Caco-2 (cell line): ENCODE measurements at regions not wholly inside any gene's neighbourhood (a gene's known extent, or its start where the extent isn't known, plus 50 kb on each side); places are given as distances from the start of the nearest gene placed in this dataset.

Source experiments
- BruUV-seq: library from RNA; stranded (reverse); fragments of 400-500 nt; replicated peaks from 2 replicates; lab custom pipeline; 2021; lab: Mats Ljungman, UMichigan
- CTCF ChIA-PET: fragments of 300-600 bp; sonication (Branson Sonifier 250); formaldehyde crosslinking; loops from one replicate; lab custom pipeline; 2022; ENCODE audit warnings: antibody characterized with exemption; lab: Charles Lee
- POLR2A ChIA-PET: fragments of 300-600 bp; sonication (Branson Sonifier 250); formaldehyde crosslinking; loops from one replicate; lab custom pipeline; 2022; ENCODE audit warnings: antibody characterized with exemption; lab: Charles Lee
- DNase-seq, 2 experiments: peaks; one replicate each; pipeline versions ENCODE4 v3.0.0 to v3.0.0-alpha.2; 2020 to 2022
- H3K27me3 ChIP-seq: replicated peaks from 2 replicates; pipeline ENCODE4 v1.6.0; 2011; ENCODE audit warnings: low read length; ENCODE audit not compliant: control insufficient read depth, insufficient read depth
- H3K36me3 ChIP-seq: 2 replicates; pipeline ENCODE4 v1.5.1; 2011; ENCODE audit warnings: low read length; ENCODE audit not compliant: control insufficient read depth, insufficient read depth
- H3K4me1 ChIP-seq: fragments of 250-450 bp; sonication (Bioruptor Pico); 2 replicates; pipeline ENCODE4 v1.5.1; 2020; ENCODE audit warnings: mild to moderate bottlenecking
- H3K4me3 ChIP-seq: 2 replicates; pipeline ENCODE4 v1.5.1; 2011; ENCODE audit warnings: low read depth, mild to moderate bottlenecking, control low read depth, low read length
- H3K9me3 ChIP-seq: fragments of 250-450 bp; sonication (Bioruptor Pico); 2 replicates; pipeline ENCODE4 v1.5.1; 2020; ENCODE audit warnings: mild to moderate bottlenecking, moderate library complexity
- H3K27ac Mint-ChIP-seq: one replicate; pipeline ENCODE4 v1.8.0; 2022; ENCODE audit warnings: mixed read lengths; ENCODE audit not compliant: unreplicated experiment
- H3K27me3 Mint-ChIP-seq: one replicate; pipeline ENCODE4 v1.8.0; 2022; ENCODE audit warnings: mixed read lengths; ENCODE audit not compliant: insufficient read depth, unreplicated experiment
- H3K36me3 Mint-ChIP-seq: one replicate; pipeline ENCODE4 v1.8.0; 2022; ENCODE audit warnings: mild to moderate bottlenecking, mixed read lengths; ENCODE audit not compliant: insufficient read depth, unreplicated experiment
- H3K4me1 Mint-ChIP-seq: one replicate; pipeline ENCODE4 v1.8.0; 2022; ENCODE audit warnings: low read depth, mixed read lengths; ENCODE audit not compliant: unreplicated experiment
- H3K4me3 Mint-ChIP-seq: one replicate; pipeline ENCODE4 v1.8.0; 2022; ENCODE audit warnings: mild to moderate bottlenecking, moderate library complexity, mixed read lengths; ENCODE audit not compliant: unreplicated experiment
- H3K9me3 Mint-ChIP-seq: one replicate; pipeline ENCODE4 v1.8.0; 2022; ENCODE audit warnings: mixed read lengths; ENCODE audit not compliant: unreplicated experiment
- intact Hi-C: fragments of 100-400 bp; cut with micrococcal nuclease; formaldehyde crosslinking; loops from one replicate; pipeline ENCODE4 v1.10.0; 2022; ENCODE audit not compliant: unreplicated experiment
- TF ChIP-seq, protein P1 (sequence below), 2 experiments: fragments of 200-600 bp in 1 of 2; IDR thresholded peaks; 1 replicate in 1 of 2; 2 replicates in 1 of 2; pipeline versions ENCODE4 v1.5.1 to v1.8.0; 2011 to 2022; ENCODE audit warnings: antibody characterized with exemption in 1 of 2, control low read depth in 1 of 2, inconsistent platforms in 1 of 2, low read depth in 1 of 2, low read length in 1 of 2, mild to moderate bottlenecking in 1 of 2, moderate library complexity in 1 of 2; ENCODE audit not compliant: insufficient read depth in 1 of 2, severe bottlenecking in 1 of 2, unreplicated experiment in 1 of 2

GRCh38 chr17:69706127-69706526 lies 291.6 kb downstream of the MAP2K6 start:
- H3K27ac Mint-ChIP-seq: no peak overlapping the region
- TF ChIP-seq, protein P1, sequence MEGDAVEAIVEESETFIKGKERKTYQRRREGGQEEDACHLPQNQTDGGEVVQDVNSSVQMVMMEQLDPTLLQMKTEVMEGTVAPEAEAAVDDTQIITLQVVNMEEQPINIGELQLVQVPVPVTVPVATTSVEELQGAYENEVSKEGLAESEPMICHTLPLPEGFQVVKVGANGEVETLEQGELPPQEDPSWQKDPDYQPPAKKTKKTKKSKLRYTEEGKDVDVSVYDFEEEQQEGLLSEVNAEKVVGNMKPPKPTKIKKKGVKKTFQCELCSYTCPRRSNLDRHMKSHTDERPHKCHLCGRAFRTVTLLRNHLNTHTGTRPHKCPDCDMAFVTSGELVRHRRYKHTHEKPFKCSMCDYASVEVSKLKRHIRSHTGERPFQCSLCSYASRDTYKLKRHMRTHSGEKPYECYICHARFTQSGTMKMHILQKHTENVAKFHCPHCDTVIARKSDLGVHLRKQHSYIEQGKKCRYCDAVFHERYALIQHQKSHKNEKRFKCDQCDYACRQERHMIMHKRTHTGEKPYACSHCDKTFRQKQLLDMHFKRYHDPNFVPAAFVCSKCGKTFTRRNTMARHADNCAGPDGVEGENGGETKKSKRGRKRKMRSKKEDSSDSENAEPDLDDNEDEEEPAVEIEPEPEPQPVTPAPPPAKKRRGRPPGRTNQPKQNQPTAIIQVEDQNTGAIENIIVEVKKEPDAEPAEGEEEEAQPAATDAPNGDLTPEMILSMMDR (IDR thresholded peaks at IDR 0.05; ENCODE audit: insufficient read depth in 1 of 2, low read depth in 1 of 2, low read length in 1 of 2, severe bottlenecking in 1 of 2, unreplicated experiment in 1 of 2): no peak

DNA sequence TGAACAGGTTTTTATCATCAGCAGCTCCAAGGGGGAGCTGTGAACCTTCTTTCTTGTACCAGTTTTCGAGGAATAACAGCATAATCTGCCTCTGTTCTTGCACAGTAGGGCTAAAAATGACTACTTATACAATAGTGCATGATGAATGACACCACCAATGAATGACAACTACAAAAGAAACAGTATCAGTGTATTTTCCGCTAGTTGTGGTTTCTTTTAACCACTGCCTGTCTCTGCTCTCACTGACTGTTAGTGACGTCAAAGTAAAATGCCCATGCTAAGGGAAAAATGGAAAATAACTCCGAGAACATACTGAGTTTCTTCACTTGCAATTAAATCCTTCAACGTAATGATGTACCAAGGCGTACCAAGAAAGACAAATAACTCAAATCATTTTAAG lies 294.9 kb downstream of the MAP2K6 start:
- intact Hi-C loops: no loop called here
- H3K9me3 Mint-ChIP-seq: peaks cover 4% of the 10 kb centered on the region
- H3K4me1 Mint-ChIP-seq: no peaks in the 10 kb centered on the region
- no peak for DNase-seq
- H3K9me3 ChIP-seq: no peaks in the 10 kb centered on the region
- no peak overlapping the region for H3K4me3 Mint-ChIP-seq
- TF ChIP-seq, protein P1 (IDR thresholded peaks at IDR 0.05; ENCODE audit: insufficient read depth in 1 of 2, low read depth in 1 of 2, low read length in 1 of 2, severe bottlenecking in 1 of 2, unreplicated experiment in 1 of 2): no peak
- no peak overlapping the region for H3K4me3 ChIP-seq
- H3K27me3 Mint-ChIP-seq: no peaks in the 10 kb centered on the region
- H3K36me3 Mint-ChIP-seq: no peaks in the 10 kb centered on the region
- CTCF ChIA-PET: no interaction called here
- H3K27me3 ChIP-seq: no peaks in the 10 kb centered on the region
- BruUV-seq: no TSS peak
- no peak overlapping the region for H3K27ac Mint-ChIP-seq
- POLR2A ChIA-PET: no interaction called here
- no peaks in the 10 kb centered on the region for H3K36me3 ChIP-seq
- peaks cover 5% of the 10 kb centered on the region; the same call in 1 of the 2 replicates for H3K4me1 ChIP-seq

More at GRCh38 chr17:69706127-69706526, 291.6 kb downstream of the MAP2K6 start:
- H3K9me3 Mint-ChIP-seq: peaks cover 11% of the 10 kb centered on the region
- BruUV-seq: no TSS peak
- ChIA-PET POLR2A (no interaction called here), CTCF (no interaction called here)
- intact Hi-C loops: no loop called here
- DNase-seq: no peak
- Histone ChIP-seq H3K36me3 (no peaks in the 10 kb centered on the region), H3K4me3 (no peak overlapping the region), H3K27me3 (no peaks in the 10 kb centered on the region), H3K9me3 (no peaks in the 10 kb centered on the region), H3K4me1 (no peaks in the 10 kb centered on the region)
- no peaks in the 10 kb centered on the region for H3K4me1 Mint-ChIP-seq
- H3K36me3 Mint-ChIP-seq: no peaks in the 10 kb centered on the region
- H3K4me3 Mint-ChIP-seq: no peak overlapping the region
- no peaks in the 10 kb centered on the region for H3K27me3 Mint-ChIP-seq

DNA sequence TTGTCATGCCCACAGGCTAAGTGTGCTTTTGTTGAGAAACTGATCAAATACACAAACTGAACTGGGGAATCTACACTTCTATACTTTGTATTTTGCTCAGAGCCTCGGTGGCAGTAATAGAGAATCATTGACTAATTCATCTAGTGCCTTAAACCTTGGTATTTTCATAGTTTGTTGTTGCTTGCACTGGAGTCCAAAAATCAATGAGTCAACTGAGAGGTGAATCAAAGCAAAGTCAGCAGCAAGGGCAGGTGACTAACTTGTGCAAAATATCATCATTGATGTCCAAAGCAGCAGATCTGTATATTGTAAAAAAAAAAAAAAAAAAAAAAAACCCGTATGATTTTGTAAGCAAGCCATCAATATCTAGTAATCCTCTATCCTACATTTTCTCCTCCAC lies 296.4 kb downstream of the MAP2K6 start:
- Histone ChIP-seq H3K27me3 (no peaks in the 10 kb centered on the region), H3K4me1 (peaks cover 5% of the 10 kb centered on the region; the same call in 1 of the 2 replicates), H3K9me3 (no peaks in the 10 kb centered on the region), H3K36me3 (no peaks in the 10 kb centered on the region), H3K4me3 (no peak overlapping the region)
- ChIA-PET POLR2A (no interaction called here), CTCF (no interaction called here)
- Mint-ChIP-seq H3K36me3 (no peaks in the 10 kb centered on the region), H3K9me3 (no peaks in the 10 kb centered on the region), H3K4me1 (no peaks in the 10 kb centered on the region), H3K27ac (no peak overlapping the region), H3K27me3 (no peaks in the 10 kb centered on the region), H3K4me3 (no peak overlapping the region)
- intact Hi-C loops: no loop called here
- BruUV-seq: no TSS peak
- TF ChIP-seq, protein P1 (IDR thresholded peaks at IDR 0.05; ENCODE audit: insufficient read depth in 1 of 2, low read depth in 1 of 2, low read length in 1 of 2, severe bottlenecking in 1 of 2, unreplicated experiment in 1 of 2): no peak
- no peak for DNase-seq
